CD4-positive, alpha-beta T cell (primary cell): ENCODE measurements at regions not wholly inside any gene's neighbourhood (a gene's known extent, or its start where the extent isn't known, plus 50 kb on each side); places are given as distances from the start of the nearest gene placed in this dataset.

Experiments
- ATAC-seq: fragments of 200-7000 bp; cut with Tn5 transposase; one replicate; pipeline ENCODE4 v1.10.0; 2022; ENCODE audit warnings: mild to moderate bottlenecking; ENCODE audit not compliant: poor library complexity
- CTCF ChIA-PET: fragments of 350-600 bp; sonication (Branson Sonifier 250); formaldehyde crosslinking; loops from one replicate; lab custom pipeline; 2021; ENCODE audit warnings: antibody characterized with exemption, inconsistent platforms; lab: Charles Lee
- POLR2A ChIA-PET: fragments of 350-600 bp; sonication (Branson Sonifier 250); formaldehyde crosslinking; loops from one replicate; lab custom pipeline; 2021; ENCODE audit warnings: antibody characterized with exemption, inconsistent platforms; lab: Charles Lee
- DNase-seq, 14 experiments: peaks; one replicate each; pipeline ENCODE4 v3.0.0-alpha.2; 2013 to 2020; ENCODE audit warnings: mixed read lengths in 2 of 14
- H3K27ac ChIP-seq, 2 donors: one replicate each; pipeline versions ENCODE4 v1.5.1 to v1.7.0; 2013; ENCODE audit warnings: low read length in 2 of 2, low read depth in 1 of 2, mild to moderate bottlenecking in 1 of 2
- H3K27me3 ChIP-seq, 2 experiments: 1 replicate in 1 of 2; 2 replicates in 1 of 2; pipeline versions ENCODE4 v1.6.1 to v1.7.0; 2013; ENCODE audit warnings: low read length in 2 of 2, control low read depth in 1 of 2, mild to moderate bottlenecking in 1 of 2, moderate library complexity in 1 of 2; ENCODE audit not compliant: insufficient read depth in 2 of 2, control insufficient read depth in 1 of 2
- H3K36me3 ChIP-seq: one replicate; pipeline ENCODE4 v1.6.1; 2013; ENCODE audit warnings: low read length, control low read depth; ENCODE audit not compliant: insufficient read depth
- H3K4me1 ChIP-seq: one replicate; pipeline ENCODE4 v1.6.1; 2013; ENCODE audit warnings: low read length, control low read depth; ENCODE audit not compliant: insufficient read depth
- H3K4me3 ChIP-seq: one replicate; pipeline ENCODE4 v1.5.1; 2013; ENCODE audit warnings: mild to moderate bottlenecking, low read length, moderate library complexity
- H3K9me3 ChIP-seq, 2 experiments: 1 replicate in 1 of 2; 2 replicates in 1 of 2; pipeline versions ENCODE4 v1.6.1 to v1.7.0; 2013; ENCODE audit warnings: low read length in 2 of 2, mild to moderate bottlenecking in 2 of 2, control low read depth in 1 of 2, moderate library complexity in 1 of 2; ENCODE audit not compliant: control insufficient read depth in 1 of 2, insufficient read depth in 1 of 2
- H3K27ac Mint-ChIP-seq: one replicate; pipeline ENCODE4 v1.8.0; 2020; ENCODE audit warnings: mixed read lengths
- H3K27me3 Mint-ChIP-seq: one replicate; pipeline ENCODE4 v1.8.0; 2021; ENCODE audit warnings: mixed read lengths
- H3K36me3 Mint-ChIP-seq: one replicate; pipeline ENCODE4 v1.8.0; 2021; ENCODE audit warnings: low read depth, mixed read lengths
- H3K4me1 Mint-ChIP-seq: one replicate; pipeline ENCODE4 v1.8.0; 2021; ENCODE audit warnings: low read depth, mixed read lengths
- H3K4me3 Mint-ChIP-seq: one replicate; pipeline ENCODE4 v1.8.0; 2020; ENCODE audit warnings: mild to moderate bottlenecking, mixed read lengths
- H3K9me3 Mint-ChIP-seq: one replicate; pipeline ENCODE4 v1.8.0; 2020; ENCODE audit warnings: mixed read lengths
- CTCF ChIP-seq: fragments of 200-600 bp; IDR thresholded peaks from one replicate; pipeline ENCODE4 v1.8.0; 2022; ENCODE audit warnings: antibody characterized with exemption, mild to moderate bottlenecking
- intact Hi-C, 2 experiments: fragments of 100-400 bp; cut with DNase I in 1 of 2; cut with micrococcal nuclease in 1 of 2; formaldehyde crosslinking; loops; one replicate each; pipeline versions ENCODE4 v1.15.1 to v1.9.0; 2023 to 2025; cut with DNase I, micrococcal nuclease

DNA sequence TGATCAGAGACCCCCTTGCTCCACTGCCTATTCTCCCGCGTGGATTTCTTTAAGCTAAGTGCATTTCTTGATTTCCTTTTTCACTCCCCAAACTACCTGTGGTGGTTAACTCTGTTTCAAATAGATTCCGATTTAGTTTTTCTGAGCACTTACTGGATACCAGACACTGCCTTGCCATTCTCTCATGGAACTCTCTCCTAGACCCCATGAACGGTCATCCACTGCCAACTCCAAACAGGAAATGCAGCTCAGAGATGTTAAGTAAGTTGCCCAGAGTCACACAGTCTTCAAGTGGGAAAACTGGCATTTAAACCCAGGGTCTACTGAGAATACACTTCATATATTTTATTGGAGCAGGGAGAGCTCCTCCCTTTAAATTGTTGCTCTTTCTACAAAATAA lies 199.4 kb downstream of the MAF start:
- ATAC-seq (no peak), DNase-seq (no peak)
- H3K27me3 Mint-ChIP-seq: no peaks in the 10 kb centered on the region
- Histone ChIP-seq H3K9me3 (peaks cover 0 to 4% of the 10 kb centered on the region in 2 experiments), H3K27me3 (peaks cover 0 to 3% of the 10 kb centered on the region in 2 experiments), H3K4me1 (no peaks in the 10 kb centered on the region), H3K4me3 (no peak overlapping the region), H3K27ac (no peak overlapping the region), H3K36me3 (no peaks in the 10 kb centered on the region)
- H3K4me3 Mint-ChIP-seq: no peak overlapping the region
- H3K36me3 Mint-ChIP-seq: no peaks in the 10 kb centered on the region
- POLR2A ChIA-PET: no interaction called here
- CTCF ChIA-PET: no interaction called here
- no peak overlapping the region for H3K27ac Mint-ChIP-seq
- no peaks in the 10 kb centered on the region for H3K4me1 Mint-ChIP-seq
- no peak for TF ChIP-seq CTCF
- H3K9me3 Mint-ChIP-seq: no peaks in the 10 kb centered on the region
- intact Hi-C loops: no loop called here

DNA sequence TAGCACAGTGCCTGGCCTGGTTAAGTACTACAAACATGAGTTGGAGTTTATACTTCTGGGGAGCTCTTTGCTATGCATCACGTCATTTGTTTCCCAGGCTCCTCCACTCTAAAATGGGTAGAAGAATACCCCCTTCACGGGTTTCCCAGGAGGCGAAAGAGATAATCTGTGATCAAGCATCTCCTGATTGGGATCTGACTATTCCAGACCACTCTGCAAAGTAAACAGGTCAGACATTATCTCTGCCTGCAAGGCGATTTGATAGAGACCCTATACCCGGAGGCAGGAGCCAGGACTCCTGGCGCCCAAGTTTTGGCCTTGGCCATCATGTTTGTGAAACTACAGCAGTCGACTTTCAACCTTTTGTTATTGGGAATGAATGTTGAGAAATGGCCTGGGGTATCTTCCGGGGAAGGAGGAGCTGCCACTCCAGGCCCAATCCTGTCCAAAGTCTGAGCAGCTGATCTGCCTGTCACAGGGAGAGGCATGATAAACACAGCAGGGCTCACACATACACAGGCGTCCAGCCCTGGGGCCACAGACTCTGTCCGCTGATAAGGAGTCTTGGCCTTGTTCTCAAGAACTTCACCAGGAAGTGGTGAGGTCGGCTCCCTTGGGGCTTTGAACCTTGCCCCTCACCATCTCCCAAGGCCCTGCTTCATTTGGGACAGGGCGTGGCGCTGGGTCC lies 199.9 kb downstream of the MAF start:
- Mint-ChIP-seq H3K27me3 (no peaks in the 10 kb centered on the region), H3K27ac (no peak overlapping the region), H3K4me1 (no peaks in the 10 kb centered on the region), H3K4me3 (no peak overlapping the region), H3K9me3 (no peaks in the 10 kb centered on the region), H3K36me3 (no peaks in the 10 kb centered on the region)
- Histone ChIP-seq H3K27ac (no peak overlapping the region), H3K9me3 (no peaks in the 10 kb centered on the region), H3K27me3 (no peaks in the 10 kb centered on the region), H3K4me1 (no peaks in the 10 kb centered on the region), H3K36me3 (no peaks in the 10 kb centered on the region), H3K4me3 (no peak overlapping the region)
- intact Hi-C loops: no loop called here
- CTCF ChIA-PET: no interaction called here
- POLR2A ChIA-PET: no interaction called here
- no peak for DNase-seq
- no peak for ATAC-seq
- TF ChIP-seq CTCF: no peak

DNA sequence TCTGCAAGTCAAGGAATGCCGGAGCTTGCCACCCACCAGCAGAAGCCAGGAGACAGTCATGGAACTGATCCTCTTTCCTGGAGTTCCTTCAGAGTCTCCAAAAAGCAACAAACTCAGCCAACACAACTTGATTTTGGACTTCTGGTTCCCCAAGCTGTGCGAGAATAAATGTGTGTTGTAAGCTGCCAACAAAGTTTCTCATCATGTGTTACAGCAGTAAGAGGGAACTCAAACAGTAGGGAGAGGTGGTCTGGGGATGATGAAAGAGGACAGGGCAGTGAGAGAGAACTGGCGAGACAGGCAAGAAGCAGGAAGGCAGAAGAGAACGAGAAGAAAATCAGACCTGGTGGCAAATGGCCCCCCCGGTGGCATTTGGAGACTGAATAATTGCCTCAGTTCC lies 204.9 kb downstream of the MAF start:
- H3K9me3 ChIP-seq: no peaks in the 10 kb centered on the region
- DNase-seq: no peak
- no peak for ATAC-seq
- Mint-ChIP-seq H3K9me3 (no peaks in the 10 kb centered on the region), H3K27me3 (no peaks in the 10 kb centered on the region), H3K36me3 (no peaks in the 10 kb centered on the region), H3K4me1 (no peaks in the 10 kb centered on the region), H3K4me3 (no peak overlapping the region), H3K27ac (no peak overlapping the region)
- POLR2A ChIA-PET: no interaction called here
- CTCF ChIA-PET: no interaction called here
- TF ChIP-seq CTCF: no peak
- no peak overlapping the region for H3K4me3 ChIP-seq
- peaks cover 8% of the 10 kb centered on the region for H3K4me1 ChIP-seq
- H3K27me3 ChIP-seq: no peaks in the 10 kb centered on the region
- no peaks in the 10 kb centered on the region for H3K36me3 ChIP-seq
- intact Hi-C loops: no loop called here
- H3K27ac ChIP-seq: no peak overlapping the region
